CD4-positive, alpha-beta T cell treated with Interleukin-17A for 1 hour (primary cell): ENCODE measurements at regions not wholly inside any gene's neighbourhood (a gene's known extent, or its start where the extent isn't known, plus 50 kb on each side); places are given as distances from the start of the nearest gene placed in this dataset.
"Not testable (repeated sequence)": the region's sequence is repeated elsewhere in the genome, so short reads cannot be mapped to it uniquely, and the experiment has no call there.

Experiments
- DNase-seq: peaks from one replicate; pipeline ENCODE4 v3.0.0-alpha.2; 2020

GRCh38 chr9:119712325-119712724, 343.1 kb upstream of the BRINP1 start:
- DNase-seq: no peak

GRCh38 chr9:119709431-119709830, 340.2 kb upstream of the BRINP1 start:
- DNase-seq: no peak

- DNase-seq: no peak
These were observed 338.1 kb upstream of the BRINP1 start for GRCh38 chr9:119707228-119707845.

- no peak for DNase-seq
These were observed 332.4 kb upstream of the BRINP1 start for GRCh38 chr9:119701651-119702050.

- no peak for DNase-seq
These were observed 329.3 kb upstream of the BRINP1 start for GRCh38 chr9:119698535-119698934.

- no peak for DNase-seq
These were observed 328.8 kb upstream of the BRINP1 start for GRCh38 chr9:119697996-119698395.

- DNase-seq: no peak
These were observed 320.6 kb upstream of the BRINP1 start for GRCh38 chr9:119689879-119690278.

GRCh38 chr9:119688547-119688946, 319.3 kb upstream of the BRINP1 start:
- no peak for DNase-seq

- DNase-seq: no peak
These were observed 308.7 kb upstream of the BRINP1 start for GRCh38 chr9:119677811-119678505.

GRCh38 chr9:119675951-119676350, 306.7 kb upstream of the BRINP1 start:
- no peak for DNase-seq

- not testable (repeated sequence) for DNase-seq
These were observed 303.5 kb upstream of the BRINP1 start for GRCh38 chr9:119672763-119673162.

GRCh38 chr9:119667916-119668315, 298.7 kb upstream of the BRINP1 start:
- no peak for DNase-seq

- DNase-seq: no peak
These were observed 297.9 kb upstream of the BRINP1 start for GRCh38 chr9:119667163-119667562.

GRCh38 chr9:119662329-119662728, 293.1 kb upstream of the BRINP1 start:
- no peak for DNase-seq

GRCh38 chr9:119652931-119653330, 283.7 kb upstream of the BRINP1 start:
- DNase-seq: no peak

- DNase-seq: no peak
These were observed 280.0 kb upstream of the BRINP1 start for GRCh38 chr9:119649205-119649604.

GRCh38 chr9:119639287-119639955, 270.2 kb upstream of the BRINP1 start:
- no peak for DNase-seq

GRCh38 chr9:119634006-119634405, 264.8 kb upstream of the BRINP1 start:
- DNase-seq: no peak

- DNase-seq: no peak
These were observed 242.3 kb upstream of the BRINP1 start for GRCh38 chr9:119611565-119611964.

GRCh38 chr9:119609277-119609971, 240.2 kb upstream of the BRINP1 start:
- no peak for DNase-seq

GRCh38 chr9:119601632-119602031, 232.4 kb upstream of the BRINP1 start:
- no peak for DNase-seq

- DNase-seq: no peak
These were observed 228.3 kb upstream of the BRINP1 start for GRCh38 chr9:119597499-119597898.

GRCh38 chr9:119596703-119597102, 227.5 kb upstream of the BRINP1 start:
- no peak for DNase-seq
